MG63 (cell line): ENCODE measurements at regions not wholly inside any gene's neighbourhood (a gene's known extent, or its start where the extent isn't known, plus 50 kb on each side); places are given as distances from the start of the nearest gene placed in this dataset.
"Not testable (repeated sequence)": the region's sequence is repeated elsewhere in the genome, so short reads cannot be mapped to it uniquely, and the experiment has no call there.

Experiments used
- DNase-seq: peaks from one replicate; pipeline ENCODE4 v3.0.0-alpha.2; 2020
- H3K27me3 ChIP-seq: fragments of 250-450 bp; sonication (Bioruptor Pico); 2 replicates; pipeline ENCODE4 v1.5.1; 2020; ENCODE audit warnings: mild to moderate bottlenecking, moderate library complexity
- H3K36me3 ChIP-seq: fragments of 250-450 bp; sonication (Bioruptor Pico); 2 replicates; pipeline ENCODE4 v1.5.1; 2020; ENCODE audit warnings: mild to moderate bottlenecking, moderate library complexity
- H3K4me3 ChIP-seq: fragments of 250-450 bp; sonication (Bioruptor Pico); 2 replicates; pipeline ENCODE4 v1.5.1; 2020; ENCODE audit warnings: mild to moderate bottlenecking, moderate library complexity
- H3K9me3 ChIP-seq: fragments of 250-450 bp; sonication (Bioruptor Pico); 2 replicates; pipeline ENCODE4 v1.5.1; 2020; ENCODE audit warnings: mild to moderate bottlenecking, moderate library complexity

DNA sequence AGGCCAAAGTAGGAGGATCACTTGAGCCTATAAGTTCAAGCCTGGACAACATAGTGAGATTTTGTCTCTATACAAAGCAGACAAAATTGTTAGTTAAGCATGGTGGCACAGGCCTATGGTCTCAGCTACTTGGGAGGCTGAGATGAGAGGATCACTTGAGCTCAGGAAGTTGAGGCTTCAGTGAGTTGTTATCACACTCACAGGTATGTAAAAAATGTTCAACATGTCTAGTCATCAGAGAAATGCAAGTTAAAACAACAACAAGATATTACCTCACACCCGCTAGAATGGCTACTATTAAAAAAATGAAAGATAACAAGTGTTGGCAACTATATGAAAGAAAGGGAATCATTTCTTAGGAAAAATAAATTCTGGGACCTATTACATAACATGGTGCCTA is 341.5 kb upstream of the ST8SIA4 start:
- no peak overlapping the region for H3K4me3 ChIP-seq
- DNase-seq, result no peak
- no peaks in the 10 kb centered on the region for H3K27me3 ChIP-seq
- H3K9me3 ChIP-seq, result no peaks in the 10 kb centered on the region
- H3K36me3 ChIP-seq, result no peaks in the 10 kb centered on the region

DNA sequence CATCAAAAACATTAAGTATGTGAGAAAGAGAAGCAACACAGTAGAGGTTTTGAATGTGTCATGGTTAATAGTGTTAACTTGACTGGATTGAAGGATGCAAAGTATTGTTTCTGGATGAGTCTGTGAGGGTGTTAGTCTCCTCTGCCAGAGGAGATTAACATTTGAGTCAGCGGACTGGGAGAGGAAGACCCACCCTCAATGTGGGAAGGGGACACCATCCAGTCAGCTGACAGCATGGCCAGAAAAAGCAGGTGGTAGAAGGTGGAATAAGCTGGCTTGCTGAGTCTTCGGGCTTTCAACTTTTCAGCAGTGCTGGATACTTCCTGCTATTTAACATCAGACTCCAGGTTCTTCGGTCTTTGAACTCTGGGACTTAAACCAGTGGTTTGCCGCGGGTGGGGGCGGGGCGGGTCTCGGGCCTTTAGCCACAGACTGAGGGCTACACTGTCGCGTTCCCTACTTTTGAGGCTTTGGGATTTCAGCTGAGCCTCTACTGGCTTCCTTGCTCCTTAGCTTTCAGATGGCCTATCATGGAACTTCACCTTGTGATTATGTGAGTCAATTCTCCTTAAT is 309.9 kb upstream of the ST8SIA4 start:
- Histone ChIP-seq H3K36me3 (no peaks in the 10 kb centered on the region), H3K4me3 (no peak overlapping the region), H3K27me3 (no peaks in the 10 kb centered on the region; the same call in 1 of the 2 replicates), H3K9me3 (no peaks in the 10 kb centered on the region)
- no peak for DNase-seq

DNA sequence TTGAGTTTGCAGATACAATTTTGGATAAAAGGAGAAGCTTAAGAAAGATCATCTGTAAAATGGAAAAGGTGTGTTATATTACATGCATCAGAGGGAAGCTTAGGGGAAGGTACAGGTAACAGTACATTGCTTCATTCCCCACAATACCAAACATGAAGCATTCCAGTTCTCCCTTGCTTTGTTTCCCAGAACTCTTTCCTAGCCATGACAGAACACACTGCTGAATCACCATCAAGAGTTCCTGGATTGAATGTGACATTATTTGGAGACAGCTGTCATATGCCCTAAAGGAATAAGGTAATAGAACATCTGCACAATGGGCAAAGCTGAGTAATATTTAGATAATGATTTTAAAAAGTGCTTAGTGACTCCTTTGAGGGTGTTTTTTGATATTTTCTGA is 303.5 kb upstream of the ST8SIA4 start:
- Histone ChIP-seq H3K4me3 (no peak overlapping the region), H3K9me3 (no peaks in the 10 kb centered on the region), H3K36me3 (no peaks in the 10 kb centered on the region), H3K27me3 (no peaks in the 10 kb centered on the region)
- DNase-seq, result no peak

DNA sequence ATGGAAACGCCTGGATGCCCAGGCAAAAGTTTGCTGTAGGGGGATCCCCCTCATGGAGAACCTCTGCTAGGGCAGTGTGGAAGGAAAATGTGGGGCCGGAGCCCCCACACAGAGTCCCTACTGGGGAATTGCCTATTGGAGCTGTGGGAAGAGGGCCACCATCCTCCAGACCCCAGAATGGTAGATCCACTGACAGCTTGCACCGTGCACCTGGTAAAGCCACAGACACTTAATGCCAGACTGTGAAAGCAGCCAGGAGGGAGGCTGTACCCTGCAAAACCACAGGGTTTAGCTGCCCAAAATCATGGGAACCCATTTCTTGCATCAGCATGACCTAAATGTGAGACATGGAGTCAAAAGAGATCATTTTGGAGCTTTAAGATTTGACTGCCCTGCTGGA is 302.0 kb upstream of the ST8SIA4 start:
- not testable (repeated sequence) for H3K36me3 ChIP-seq, H3K9me3 ChIP-seq, H3K27me3 ChIP-seq, H3K4me3 ChIP-seq, DNase-seq

DNA sequence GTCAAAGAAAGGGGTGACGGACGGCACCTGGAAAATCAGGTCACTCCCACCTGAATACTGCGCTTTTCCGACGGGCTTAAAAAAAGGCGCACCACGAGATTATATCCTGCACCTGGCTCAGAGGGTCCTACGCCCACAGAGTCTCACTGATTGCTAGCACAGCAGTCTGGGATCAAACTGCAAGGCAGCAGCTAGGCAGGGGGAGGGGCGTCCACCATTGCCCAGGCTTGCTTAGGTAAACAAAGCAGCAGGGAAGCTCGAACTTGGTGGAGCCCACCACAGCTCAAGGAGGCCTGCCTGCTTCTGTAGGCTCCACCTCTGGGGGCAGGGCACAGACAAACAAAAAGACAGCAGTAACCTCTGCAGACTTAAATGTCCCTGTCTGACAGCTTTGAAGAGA is 277.3 kb upstream of the ST8SIA4 start:
- not testable (repeated sequence) for H3K36me3 ChIP-seq, H3K27me3 ChIP-seq, H3K9me3 ChIP-seq, H3K4me3 ChIP-seq, DNase-seq

DNA sequence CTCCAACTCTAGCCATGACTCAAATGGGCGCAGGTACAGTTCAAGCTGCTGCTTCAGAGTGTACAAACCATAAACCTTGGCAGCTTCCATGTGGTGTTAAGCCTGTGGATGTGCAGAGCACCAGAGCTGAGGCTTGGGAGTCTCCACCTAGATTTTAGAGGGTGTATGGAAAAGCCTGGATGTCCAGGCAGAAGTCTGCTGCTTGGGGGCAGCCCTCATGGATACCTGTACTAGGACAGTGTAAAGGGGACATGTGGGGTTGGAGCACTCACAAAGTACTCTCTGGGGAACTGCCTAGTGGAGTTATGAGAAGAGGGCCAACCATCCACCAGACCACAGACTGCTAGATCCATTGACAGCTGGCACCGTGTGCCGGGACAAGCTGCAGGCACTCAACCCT is 273.5 kb upstream of the ST8SIA4 start:
- H3K9me3 ChIP-seq, result no peaks in the 10 kb centered on the region
- no peaks in the 10 kb centered on the region for H3K36me3 ChIP-seq
- H3K4me3 ChIP-seq, result no peak overlapping the region
- no peaks in the 10 kb centered on the region for H3K27me3 ChIP-seq
- no peak for DNase-seq

DNA sequence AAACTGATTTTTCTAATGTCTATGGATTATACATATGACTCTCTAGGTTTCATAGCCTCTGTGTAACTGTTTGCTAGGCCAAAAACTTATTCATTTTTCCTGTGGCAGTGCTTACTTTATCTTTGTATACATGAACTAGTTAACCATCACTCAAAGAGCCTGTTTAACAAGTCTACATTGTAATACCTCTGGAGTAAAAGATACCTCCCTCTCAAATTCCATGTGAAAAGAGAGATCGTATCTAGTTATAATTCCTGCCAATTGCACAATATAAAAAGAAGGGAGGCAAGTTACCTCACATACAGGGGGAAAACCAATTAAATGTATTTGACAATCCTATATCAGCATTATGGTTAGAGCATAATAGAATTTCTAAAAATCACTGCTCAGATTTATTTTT is 271.9 kb upstream of the ST8SIA4 start:
- Histone ChIP-seq H3K36me3 (no peaks in the 10 kb centered on the region), H3K4me3 (no peak overlapping the region), H3K9me3 (no peaks in the 10 kb centered on the region), H3K27me3 (no peaks in the 10 kb centered on the region)
- no peak for DNase-seq

DNA sequence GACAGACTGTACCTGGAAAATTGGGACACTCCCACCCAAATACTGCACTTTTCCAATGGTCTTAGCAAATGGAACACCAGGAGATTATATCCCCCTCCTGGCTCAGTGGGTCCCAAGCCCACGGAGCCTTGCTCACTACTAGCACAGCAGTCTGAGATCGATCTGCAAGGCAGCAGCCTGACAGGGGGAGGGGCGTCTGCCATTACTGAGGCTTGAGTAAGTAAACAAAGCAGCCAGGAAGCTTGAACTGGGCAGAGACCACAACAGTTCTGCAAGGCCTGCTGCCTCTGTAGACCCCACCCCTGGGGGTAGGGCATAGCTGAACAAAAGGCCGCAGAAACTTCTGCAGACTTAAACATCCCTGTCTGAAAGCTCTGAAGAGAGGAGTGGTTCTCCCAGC is 260.0 kb upstream of the ST8SIA4 start:
- no peak overlapping the region for H3K4me3 ChIP-seq
- no peaks in the 10 kb centered on the region for H3K36me3 ChIP-seq
- no peaks in the 10 kb centered on the region for H3K9me3 ChIP-seq
- DNase-seq, result no peak
- peaks cover 3% of the 10 kb centered on the region; the same call in 1 of the 2 replicates for H3K27me3 ChIP-seq

DNA sequence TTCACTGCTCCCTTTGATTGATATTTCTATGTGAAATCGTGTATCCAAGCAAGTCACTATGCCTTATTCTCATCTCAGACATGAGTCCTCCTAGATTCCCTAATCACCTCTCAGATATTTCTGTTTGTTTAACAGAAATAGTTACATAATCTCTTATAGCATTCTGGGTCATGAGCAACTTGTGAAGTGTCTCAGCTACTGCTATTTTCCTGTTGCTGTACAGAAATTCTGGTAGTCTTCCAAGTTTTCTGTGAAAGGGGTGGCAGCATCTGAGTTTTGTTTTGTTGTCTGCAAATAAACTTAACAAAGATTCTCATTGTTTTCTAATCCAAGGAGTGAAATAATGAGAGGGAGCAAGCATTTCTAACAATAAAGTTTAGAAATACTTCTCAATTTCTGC is 256.9 kb upstream of the ST8SIA4 start:
- DNase-seq, result no peak
- no peaks in the 10 kb centered on the region for H3K36me3 ChIP-seq
- no peak overlapping the region for H3K4me3 ChIP-seq
- H3K9me3 ChIP-seq, result no peaks in the 10 kb centered on the region
- H3K27me3 ChIP-seq, result peaks cover 3% of the 10 kb centered on the region; the same call in 1 of the 2 replicates

DNA sequence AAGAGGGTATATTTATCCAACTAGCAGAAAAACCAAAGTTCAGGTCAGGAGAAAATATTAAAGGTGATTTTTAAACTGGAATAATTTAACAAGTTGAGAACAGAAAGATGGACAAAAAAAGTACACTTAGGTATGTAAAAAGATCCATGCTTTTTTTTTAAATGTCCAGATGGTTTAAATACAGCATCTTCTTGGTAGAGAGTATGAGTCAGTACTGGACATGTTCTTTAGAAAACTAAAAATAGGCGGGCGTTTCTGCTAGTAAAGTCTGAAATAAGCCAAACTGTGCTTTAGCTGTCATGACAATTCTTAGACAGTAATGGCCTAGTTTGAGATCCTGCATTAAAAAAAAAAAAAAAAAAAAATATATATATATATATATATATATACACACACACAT is 255.9 kb upstream of the ST8SIA4 start:
- Histone ChIP-seq H3K36me3 (no peaks in the 10 kb centered on the region), H3K9me3 (no peaks in the 10 kb centered on the region), H3K4me3 (no peak overlapping the region), H3K27me3 (peaks cover 3% of the 10 kb centered on the region; the same call in 1 of the 2 replicates)
- no peak for DNase-seq

DNA sequence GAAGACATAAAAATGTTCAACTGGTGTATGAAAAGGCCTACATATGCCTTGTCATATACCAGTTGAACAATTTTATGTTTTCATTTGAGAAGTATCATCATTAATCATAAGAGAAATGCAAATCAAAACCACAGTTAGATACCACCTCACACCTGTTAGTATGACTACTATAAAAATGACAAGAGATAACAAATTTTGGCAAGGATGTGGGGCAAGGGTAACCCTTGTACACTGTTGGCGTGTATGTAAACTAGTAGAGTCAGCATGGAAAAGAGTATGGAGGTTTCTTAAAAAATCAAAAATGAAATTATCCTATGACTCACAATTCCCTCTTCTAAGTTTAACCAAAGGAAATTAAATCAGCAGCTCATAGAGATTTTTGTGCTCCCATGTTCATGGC is 250.4 kb upstream of the ST8SIA4 start:
- Histone ChIP-seq H3K9me3 (no peaks in the 10 kb centered on the region), H3K4me3 (no peak overlapping the region), H3K36me3 (no peaks in the 10 kb centered on the region), H3K27me3 (no peaks in the 10 kb centered on the region)
- no peak for DNase-seq

DNA sequence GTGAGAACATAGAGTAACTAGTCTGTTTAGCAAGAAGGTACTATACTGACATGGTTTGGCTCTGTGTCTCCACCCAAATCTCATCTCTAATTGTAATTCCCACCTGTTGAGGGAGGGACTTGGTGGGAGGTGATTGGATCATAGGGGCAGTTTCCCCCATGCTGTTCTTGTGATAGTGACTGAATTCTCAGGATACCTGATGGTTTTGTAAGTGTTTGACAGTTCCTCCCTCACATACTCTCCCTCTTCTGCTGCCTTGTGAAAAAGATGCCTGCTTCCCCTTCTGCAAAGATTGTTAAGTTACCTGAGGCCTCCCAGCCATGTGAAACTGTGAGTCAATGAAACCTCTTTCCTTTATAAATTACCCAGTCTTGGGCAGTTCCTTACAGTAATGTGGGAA is 240.4 kb upstream of the ST8SIA4 start:
- Histone ChIP-seq H3K36me3 (no peaks in the 10 kb centered on the region), H3K9me3 (no peaks in the 10 kb centered on the region), H3K4me3 (no peak overlapping the region), H3K27me3 (no peaks in the 10 kb centered on the region)
- DNase-seq, result no peak

DNA sequence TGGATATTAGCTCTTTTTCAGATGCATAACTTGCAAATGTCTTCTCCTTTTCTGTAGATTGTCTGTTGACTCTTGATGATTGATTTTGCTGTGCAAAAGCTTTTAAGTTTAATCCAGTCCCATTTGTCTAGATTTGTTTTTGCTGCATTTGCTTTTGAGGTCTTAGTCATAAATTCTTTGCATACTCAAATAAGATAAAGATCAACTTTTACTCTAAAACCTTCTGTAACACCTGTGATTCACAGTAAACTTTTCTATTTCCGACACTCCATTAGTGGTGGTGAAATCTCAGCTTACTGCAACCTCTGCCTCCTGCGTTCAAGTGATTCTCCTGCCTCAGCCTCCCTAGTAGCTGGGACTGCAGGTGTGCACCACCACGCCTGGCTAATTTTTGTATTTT is 239.0 kb upstream of the ST8SIA4 start:
- Histone ChIP-seq H3K9me3 (no peaks in the 10 kb centered on the region), H3K36me3 (no peaks in the 10 kb centered on the region), H3K4me3 (no peak overlapping the region), H3K27me3 (no peaks in the 10 kb centered on the region)
- no peak for DNase-seq

DNA sequence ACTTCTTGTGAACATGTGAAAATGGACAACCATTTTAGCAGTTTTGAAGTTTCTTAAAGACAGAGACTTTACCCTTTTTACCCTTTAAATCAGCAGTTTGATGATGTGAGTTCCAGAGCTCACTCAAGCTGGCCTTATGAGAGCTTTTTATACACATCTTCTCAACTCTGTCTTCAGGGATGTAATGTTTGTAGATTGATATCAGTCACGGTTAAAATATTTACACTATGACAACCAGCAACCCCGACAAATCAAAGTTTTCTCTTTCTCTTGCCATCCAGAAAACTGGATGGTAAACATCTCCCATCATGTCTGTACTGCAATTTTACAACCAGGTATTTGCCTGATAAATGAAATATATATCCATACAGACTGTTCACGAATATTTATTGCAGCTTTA is 233.4 kb upstream of the ST8SIA4 start:
- Histone ChIP-seq H3K9me3 (no peaks in the 10 kb centered on the region), H3K27me3 (no peaks in the 10 kb centered on the region), H3K36me3 (no peaks in the 10 kb centered on the region), H3K4me3 (no peak overlapping the region)
- DNase-seq, result no peak

DNA sequence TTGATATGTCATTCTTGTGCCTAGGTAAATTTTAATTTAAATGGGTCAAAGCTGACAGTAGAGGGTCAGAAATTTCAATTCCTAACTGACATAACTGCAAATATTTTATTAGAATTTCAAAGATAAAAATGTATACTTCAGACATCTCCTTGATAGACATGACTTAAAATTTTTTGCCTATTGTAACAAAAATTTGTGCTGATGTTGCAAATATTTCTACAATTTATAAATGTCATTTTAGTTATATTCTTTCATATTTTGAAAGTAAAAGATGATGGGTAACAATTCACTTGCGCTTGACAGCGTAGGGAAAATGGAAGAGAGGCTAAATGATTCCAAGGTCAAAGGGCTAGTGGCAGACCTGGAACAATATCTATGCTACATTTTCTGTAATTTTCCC is 220.3 kb upstream of the ST8SIA4 start:
- Histone ChIP-seq H3K4me3 (no peak overlapping the region), H3K36me3 (no peaks in the 10 kb centered on the region), H3K9me3 (no peaks in the 10 kb centered on the region), H3K27me3 (no peaks in the 10 kb centered on the region)
- DNase-seq, result no peak

DNA sequence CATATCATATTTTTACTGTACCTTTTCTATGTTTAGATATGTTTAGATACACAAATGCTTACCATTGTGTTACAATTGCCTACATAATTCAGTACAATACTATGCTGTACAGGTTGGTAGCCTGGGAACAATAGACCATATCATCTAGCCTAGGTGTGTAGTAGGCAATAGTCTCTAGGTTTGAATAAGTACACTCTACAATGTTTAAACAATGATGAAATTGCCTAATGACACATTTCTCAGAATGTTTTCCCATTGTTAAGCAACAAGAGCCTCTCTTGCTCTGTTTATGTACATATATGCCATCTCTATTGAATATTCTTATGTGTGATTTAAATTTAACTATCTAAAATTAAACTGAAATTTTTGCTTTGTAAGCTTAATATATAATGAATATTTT is 209.6 kb upstream of the ST8SIA4 start:
- Histone ChIP-seq H3K4me3 (no peak overlapping the region), H3K36me3 (no peaks in the 10 kb centered on the region), H3K9me3 (no peaks in the 10 kb centered on the region), H3K27me3 (no peaks in the 10 kb centered on the region)
- no peak for DNase-seq

DNA sequence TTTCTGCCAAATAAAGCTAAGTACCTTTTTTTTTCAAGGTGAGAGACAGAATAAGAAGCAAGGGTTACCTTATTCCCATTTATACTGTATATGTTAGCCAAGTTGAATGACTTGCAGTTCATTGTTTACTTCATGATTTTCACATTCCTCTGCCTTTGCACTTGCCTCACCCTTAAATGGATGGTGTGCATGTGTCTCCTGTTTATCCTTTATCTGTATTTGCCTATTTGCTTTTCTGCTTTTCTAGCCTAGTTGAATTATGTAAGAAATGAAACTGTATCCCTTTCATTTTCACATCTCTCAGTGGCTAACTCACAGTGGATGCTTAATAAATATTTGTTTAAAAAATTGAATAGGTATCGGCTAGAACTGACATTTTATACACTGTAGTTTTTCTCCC is 200.8 kb upstream of the ST8SIA4 start:
- H3K27me3 ChIP-seq, result no peaks in the 10 kb centered on the region; the same call in 1 of the 2 replicates
- no peaks in the 10 kb centered on the region for H3K9me3 ChIP-seq
- no peak overlapping the region for H3K4me3 ChIP-seq
- no peaks in the 10 kb centered on the region for H3K36me3 ChIP-seq
- DNase-seq, result no peak

DNA sequence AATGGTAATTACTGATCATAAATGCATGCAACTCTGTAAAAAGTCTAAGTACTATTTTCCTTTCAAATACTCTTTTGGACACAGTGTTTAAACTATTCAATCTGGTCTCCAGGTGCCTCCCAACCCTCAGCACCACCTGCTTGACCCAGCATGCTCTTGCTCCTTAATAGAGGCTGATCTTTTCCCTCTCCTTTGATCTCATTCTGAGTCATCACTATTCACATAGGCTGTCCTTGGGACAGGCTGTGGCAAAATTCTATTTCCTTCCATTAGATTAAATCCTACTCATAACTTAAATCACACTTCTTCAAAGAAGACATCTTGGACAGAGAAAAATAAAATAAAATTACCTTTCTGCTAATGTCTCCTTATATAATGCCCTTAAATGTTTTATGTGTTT is 199.4 kb upstream of the ST8SIA4 start:
- H3K36me3 ChIP-seq, result no peaks in the 10 kb centered on the region
- H3K9me3 ChIP-seq, result no peaks in the 10 kb centered on the region
- no peak overlapping the region for H3K4me3 ChIP-seq
- no peak for DNase-seq
- no peaks in the 10 kb centered on the region; the same call in 1 of the 2 replicates for H3K27me3 ChIP-seq

DNA sequence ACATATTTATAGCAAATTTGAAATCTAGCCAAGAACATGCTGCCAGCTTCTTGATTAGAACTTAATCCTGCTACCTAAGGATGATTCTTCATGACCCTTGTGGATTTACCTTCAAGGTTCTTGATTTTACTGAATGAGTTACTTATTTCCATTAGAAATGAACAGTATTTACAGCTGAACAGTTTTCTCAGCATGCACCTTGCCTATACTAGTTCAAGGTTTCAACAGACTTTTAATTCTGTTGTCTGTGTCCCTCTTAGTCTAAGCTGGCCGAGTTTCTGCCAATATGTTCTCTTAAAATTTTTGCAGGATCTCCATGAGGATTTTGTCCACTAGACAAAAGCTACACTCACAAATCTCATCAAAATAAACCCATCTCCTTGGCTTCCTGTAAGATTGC is 188.8 kb upstream of the ST8SIA4 start:
- Histone ChIP-seq H3K4me3 (no peak overlapping the region), H3K27me3 (no peaks in the 10 kb centered on the region), H3K9me3 (no peaks in the 10 kb centered on the region), H3K36me3 (no peaks in the 10 kb centered on the region)
- DNase-seq, result no peak
